Ovary (tissue), 3 donors: ENCODE measurements at regions not wholly inside any gene's neighbourhood (a gene's known extent, or its start where the extent isn't known, plus 50 kb on each side); places are given as distances from the start of the nearest gene placed in this dataset.
A peak's percentile ranks its signal among the peaks of the same experiment; 100 is the strongest.
"Not testable (repeated sequence)": the region's sequence is repeated elsewhere in the genome, so short reads cannot be mapped to it uniquely, and the experiment has no call there.

Experiments used
- EP300 ChIP-seq: sonication (generic); formaldehyde crosslinking; IDR thresholded peaks from one replicate; pipeline ENCODE4 v1.6.1; 2017; ENCODE audit warnings: antibody characterized with exemption
- POLR2A ChIP-seq: fragments of 450-650 bp; IDR thresholded peaks from one replicate; pipeline ENCODE4 v1.6.1; 2017; ENCODE audit warnings: antibody characterized with exemption, mild to moderate bottlenecking, moderate library complexity
- TF ChIP-seq, protein P1 (sequence below), 3 donors: fragments of 450-650 bp in 2 of 3; fragments of 200-600 bp in 1 of 3; IDR thresholded peaks; one replicate each; pipeline versions ENCODE4 v1.5.1 to v1.8.0; 2016 to 2022; ENCODE audit warnings: antibody characterized with exemption in 3 of 3, mild to moderate bottlenecking in 1 of 3
- donor health status: DM: no; HTN: no; CAD: no.

DNA sequence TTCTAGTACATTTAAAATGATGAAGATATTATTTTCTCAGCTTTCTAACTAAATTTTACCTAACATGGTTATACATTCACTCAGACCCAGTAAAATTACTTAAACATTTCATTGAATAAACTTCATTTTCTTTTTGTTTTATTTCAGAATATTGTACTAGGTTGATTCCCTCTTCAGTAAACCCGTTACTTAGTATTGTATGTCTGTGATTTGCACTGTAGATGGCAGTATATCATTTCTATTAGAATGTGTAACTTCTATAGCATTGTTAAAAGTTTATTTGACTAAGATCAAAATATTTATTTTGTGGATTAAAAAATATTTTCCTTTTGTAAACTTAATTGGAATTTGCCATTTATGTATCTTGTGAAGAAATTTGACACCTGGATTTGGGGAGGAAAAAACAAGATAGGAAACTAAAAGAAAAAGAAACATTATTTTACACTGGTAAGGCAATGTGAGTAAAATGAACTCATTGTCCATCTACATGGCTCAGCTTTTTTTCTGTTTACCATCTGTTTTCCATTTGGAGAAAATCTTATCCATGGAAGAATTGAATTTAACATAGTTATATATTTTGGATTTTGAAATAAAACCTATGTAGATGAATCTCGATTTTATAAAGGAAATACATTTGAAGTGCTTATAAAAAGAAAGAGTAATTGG, 145.6 kb upstream of the METTL14 start:
- TF ChIP-seq, protein P1, sequence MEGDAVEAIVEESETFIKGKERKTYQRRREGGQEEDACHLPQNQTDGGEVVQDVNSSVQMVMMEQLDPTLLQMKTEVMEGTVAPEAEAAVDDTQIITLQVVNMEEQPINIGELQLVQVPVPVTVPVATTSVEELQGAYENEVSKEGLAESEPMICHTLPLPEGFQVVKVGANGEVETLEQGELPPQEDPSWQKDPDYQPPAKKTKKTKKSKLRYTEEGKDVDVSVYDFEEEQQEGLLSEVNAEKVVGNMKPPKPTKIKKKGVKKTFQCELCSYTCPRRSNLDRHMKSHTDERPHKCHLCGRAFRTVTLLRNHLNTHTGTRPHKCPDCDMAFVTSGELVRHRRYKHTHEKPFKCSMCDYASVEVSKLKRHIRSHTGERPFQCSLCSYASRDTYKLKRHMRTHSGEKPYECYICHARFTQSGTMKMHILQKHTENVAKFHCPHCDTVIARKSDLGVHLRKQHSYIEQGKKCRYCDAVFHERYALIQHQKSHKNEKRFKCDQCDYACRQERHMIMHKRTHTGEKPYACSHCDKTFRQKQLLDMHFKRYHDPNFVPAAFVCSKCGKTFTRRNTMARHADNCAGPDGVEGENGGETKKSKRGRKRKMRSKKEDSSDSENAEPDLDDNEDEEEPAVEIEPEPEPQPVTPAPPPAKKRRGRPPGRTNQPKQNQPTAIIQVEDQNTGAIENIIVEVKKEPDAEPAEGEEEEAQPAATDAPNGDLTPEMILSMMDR (IDR thresholded peaks at IDR 0.05): peak in 1 of 3 donors; percentile 29
- not testable (repeated sequence) for TF ChIP-seq POLR2A, EP300
